ENCODE measurements at regions not wholly inside any gene's neighbourhood (a gene's known extent, or its start where the extent isn't known, plus 50 kb on each side); places are given as distances from the start of the nearest gene placed in this dataset.
A peak's percentile ranks its signal among the peaks of the same experiment; 100 is the strongest.

DNA sequence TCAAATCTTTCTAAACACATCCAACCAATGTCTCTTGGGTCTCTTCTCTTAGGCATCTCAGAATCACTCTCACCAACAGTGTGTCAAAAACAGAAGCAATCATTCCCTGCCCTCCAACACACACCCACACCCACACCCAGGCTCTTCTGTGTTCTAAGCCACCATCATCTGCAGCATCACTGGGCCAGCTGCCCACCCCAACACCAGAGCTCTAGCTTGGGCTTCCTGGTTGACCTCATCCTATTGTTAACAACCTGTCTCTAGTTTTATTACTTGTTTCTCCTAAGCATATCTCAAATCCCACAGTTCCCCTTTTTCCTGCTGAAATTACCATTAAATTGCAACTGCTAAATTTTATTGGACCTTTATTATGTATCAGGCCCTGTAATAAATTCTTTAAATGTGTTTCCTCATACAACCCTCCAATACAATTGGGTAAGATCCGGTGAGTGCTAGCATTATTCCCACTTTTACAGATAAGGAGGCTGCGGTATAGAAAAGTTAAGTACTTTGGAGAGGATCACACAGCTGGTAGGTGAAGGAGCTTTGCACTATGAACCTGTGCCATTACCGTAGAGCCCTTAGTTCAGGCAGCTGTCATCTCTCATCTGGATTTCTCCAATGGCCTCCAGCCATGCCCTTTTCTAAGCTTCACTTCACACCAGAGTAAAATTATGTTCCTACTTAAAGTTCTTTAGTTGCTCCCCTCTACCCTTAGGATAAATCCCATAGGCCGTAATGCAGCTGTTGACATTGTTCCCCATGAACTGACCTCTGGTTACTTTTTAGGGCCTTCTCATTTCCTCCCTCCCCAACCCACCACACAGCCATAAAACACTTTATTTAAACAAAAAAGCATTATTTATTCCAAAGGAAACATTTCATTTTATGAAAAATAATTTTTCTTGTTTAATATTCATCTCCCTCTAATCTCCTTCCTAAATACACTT is 227.7 kb downstream of the B3GLCT start:
- intact Hi-C loops (cut with DNase I): loop anchor here in 4 of 10 donors (5.0 to 10.0 kb wide), 3 partner anchors 190 to 253 kb away; partner anchors contain the start of gene B3GLCT (in 1 of the 4)
- Histone ChIP-seq H3K9me3 (no peaks in the 10 kb centered on the region), H3K4me3 (no peak overlapping the region), H3K36me3 (no peaks in the 10 kb centered on the region), H3K27ac (no peak overlapping the region), H3K4me1 (peaks cover 0 to 10% (median 0%) of the 10 kb centered on the region in 9 donors), H3K27me3 (no peaks in the 10 kb centered on the region)
- DNase-seq: no peak
- 52 to 62% methylated on average over 4 of the region's 4 CpGs for WGBS, 2 donors
- ATAC-seq: no peak
- TF ChIP-seq, protein P1, sequence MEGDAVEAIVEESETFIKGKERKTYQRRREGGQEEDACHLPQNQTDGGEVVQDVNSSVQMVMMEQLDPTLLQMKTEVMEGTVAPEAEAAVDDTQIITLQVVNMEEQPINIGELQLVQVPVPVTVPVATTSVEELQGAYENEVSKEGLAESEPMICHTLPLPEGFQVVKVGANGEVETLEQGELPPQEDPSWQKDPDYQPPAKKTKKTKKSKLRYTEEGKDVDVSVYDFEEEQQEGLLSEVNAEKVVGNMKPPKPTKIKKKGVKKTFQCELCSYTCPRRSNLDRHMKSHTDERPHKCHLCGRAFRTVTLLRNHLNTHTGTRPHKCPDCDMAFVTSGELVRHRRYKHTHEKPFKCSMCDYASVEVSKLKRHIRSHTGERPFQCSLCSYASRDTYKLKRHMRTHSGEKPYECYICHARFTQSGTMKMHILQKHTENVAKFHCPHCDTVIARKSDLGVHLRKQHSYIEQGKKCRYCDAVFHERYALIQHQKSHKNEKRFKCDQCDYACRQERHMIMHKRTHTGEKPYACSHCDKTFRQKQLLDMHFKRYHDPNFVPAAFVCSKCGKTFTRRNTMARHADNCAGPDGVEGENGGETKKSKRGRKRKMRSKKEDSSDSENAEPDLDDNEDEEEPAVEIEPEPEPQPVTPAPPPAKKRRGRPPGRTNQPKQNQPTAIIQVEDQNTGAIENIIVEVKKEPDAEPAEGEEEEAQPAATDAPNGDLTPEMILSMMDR (IDR thresholded peaks at IDR 0.05): no peak

DNA sequence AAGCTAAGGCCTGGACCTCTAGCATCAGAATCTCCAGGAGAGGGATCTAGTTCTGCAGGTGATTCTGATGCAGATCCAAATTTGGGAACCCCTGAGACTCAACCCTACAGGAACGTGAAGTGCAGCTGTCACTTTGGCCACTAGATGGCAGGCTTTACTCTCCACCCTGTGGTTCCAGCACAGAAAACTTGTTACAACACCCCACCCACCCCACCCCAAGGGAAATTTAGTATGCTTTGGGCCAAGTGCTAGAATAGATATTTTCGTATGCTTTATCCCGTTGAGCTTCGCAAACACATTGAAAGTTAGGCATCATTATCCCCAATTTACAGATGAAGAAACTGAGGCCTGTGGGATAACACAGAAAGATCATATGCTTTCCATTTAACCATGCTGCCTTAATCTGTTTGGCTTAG is 232.0 kb downstream of the B3GLCT start:
- Histone ChIP-seq H3K36me3 (no peaks in the 10 kb centered on the region), H3K27me3 (peaks cover 0 to 8% (median 0%) of the 10 kb centered on the region in 7 donors), H3K4me3 (no peak overlapping the region), H3K9me3 (no peaks in the 10 kb centered on the region), H3K4me1 (no peaks in the 10 kb centered on the region), H3K27ac (no peak overlapping the region)
- TF ChIP-seq, protein P1 (IDR thresholded peaks at IDR 0.05): peak; percentile 67 to 94 (median 88)
- intact Hi-C loops (cut with DNase I): loop anchor here (1.0 to 10.0 kb wide), 7 partner anchors 309 to 366 kb away; no protein-coding TSS in a partner anchor
- DNase-seq (peak; percentile 22 to 55), ATAC-seq (peak in 5 of 8 donors; percentile 48 to 73 (median 55))
- 15 to 22% methylated on average over 4 of the region's 4 CpGs for WGBS, 2 donors

GRCh38 chr13:31433207-31433606 is 233.4 kb downstream of the B3GLCT start:
- no peak for ATAC-seq

DNA sequence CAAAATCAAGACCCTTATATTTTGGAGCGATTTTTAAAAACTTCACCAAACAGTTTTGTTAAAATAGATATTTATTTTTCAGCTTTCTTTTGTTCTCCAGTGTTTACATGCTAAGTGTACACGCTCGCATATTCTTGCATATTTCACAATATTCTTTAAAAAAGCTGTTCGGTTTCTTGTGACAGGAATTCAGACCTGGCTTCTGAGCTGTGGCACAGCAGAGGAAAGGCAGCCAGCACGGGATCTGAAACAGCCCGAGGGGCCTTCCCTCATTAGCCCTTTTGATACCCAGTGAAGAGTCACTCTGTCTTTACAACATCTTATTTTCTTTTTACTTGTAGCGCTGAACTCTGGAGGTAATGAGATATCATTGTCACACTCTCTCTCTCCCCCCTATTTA is 234.0 kb downstream of the B3GLCT start:
- WGBS, 2 donors: 87 to 92% methylated on average over 7 of the region's 7 CpGs

More at GRCh38 chr13:31433207-31433606, 233.4 kb downstream of the B3GLCT start:
- peaks cover 0 to 14% (median 3%) of the 10 kb centered on the region in 7 donors for H3K27me3 ChIP-seq
- DNase-seq: no peak
- no peak overlapping the region for H3K4me3 ChIP-seq
- 63 to 76% methylated on average over 1 of the region's 1 CpG for WGBS, 2 donors
- H3K36me3 ChIP-seq: no peaks in the 10 kb centered on the region
- TF ChIP-seq, protein P1 (IDR thresholded peaks at IDR 0.05): no peak
- intact Hi-C loops (cut with DNase I): loop anchor here (2.0 to 10.0 kb wide), 5 partner anchors 308 to 364 kb away; no protein-coding TSS in a partner anchor
- H3K9me3 ChIP-seq: no peaks in the 10 kb centered on the region
- H3K27ac ChIP-seq: no peak overlapping the region
- H3K4me1 ChIP-seq: no peaks in the 10 kb centered on the region

More for the DNA sequence above, 234.0 kb downstream of the B3GLCT start:
- Histone ChIP-seq H3K4me1 (no peaks in the 10 kb centered on the region), H3K36me3 (no peaks in the 10 kb centered on the region), H3K9me3 (no peaks in the 10 kb centered on the region), H3K27me3 (peaks cover 0 to 14% (median 3%) of the 10 kb centered on the region in 7 donors), H3K27ac (no peak overlapping the region), H3K4me3 (no peak overlapping the region)
- ATAC-seq (no peak), DNase-seq (no peak)
- intact Hi-C loops (cut with DNase I): loop anchor here (2.0 to 10.0 kb wide), 5 partner anchors 307 to 364 kb away; no protein-coding TSS in a partner anchor
- TF ChIP-seq, protein P1 (IDR thresholded peaks at IDR 0.05): no peak
